ENCODE measurements at regions not wholly inside any gene's neighbourhood (a gene's known extent, or its start where the extent isn't known, plus 50 kb on each side); places are given as distances from the start of the nearest gene placed in this dataset.

DNA sequence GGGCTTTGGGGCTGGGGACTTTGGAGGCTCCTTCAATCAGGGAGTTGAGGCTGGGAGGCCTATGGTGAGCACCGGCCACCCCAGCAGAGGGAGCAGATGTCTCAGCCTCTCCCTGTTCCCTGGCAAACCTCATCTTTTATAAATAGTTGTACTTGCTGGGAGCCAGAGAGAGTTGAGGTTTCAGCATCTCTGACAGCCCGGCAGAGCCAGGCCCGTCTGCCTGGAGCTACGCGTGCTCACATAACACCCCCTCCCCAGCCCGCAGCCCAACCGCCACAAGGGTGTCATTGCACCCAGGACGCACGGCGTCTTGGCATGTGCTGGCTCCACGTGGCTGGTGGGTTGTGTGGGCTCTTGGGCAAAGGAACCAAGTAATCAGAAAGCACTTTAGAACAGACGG, 127.1 kb downstream of the CHST1 start:
- TF ChIP-seq CEBPB (IDR thresholded peaks at IDR 0.05) (no peak), ZBTB7A (IDR thresholded peaks at IDR 0.05; ENCODE audit: low read depth) (no peak)

All from Ishikawa (cell line).